ENCODE measurements at regions not wholly inside any gene's neighbourhood (a gene's known extent, or its start where the extent isn't known, plus 50 kb on each side); places are given as distances from the start of the nearest gene placed in this dataset.
A peak's percentile ranks its signal among the peaks of the same experiment; 100 is the strongest.

GRCh38 chr20:60123096-60123495 is 164.9 kb downstream of the CDH26 start:
- Histone ChIP-seq H3K4me3 (no peak overlapping the region), H3K27ac (no peak overlapping the region)

GRCh38 chr20:60123652-60124051 is 165.4 kb downstream of the CDH26 start:
- no peak overlapping the region for H3K27ac ChIP-seq
- no peak overlapping the region for H3K4me3 ChIP-seq

- no peak overlapping the region for H3K27ac ChIP-seq
Observed at GRCh38 chr20:60124776-60125381, 166.7 kb downstream of the CDH26 start.

GRCh38 chr20:60125513-60125912 is 167.3 kb downstream of the CDH26 start:
- Histone ChIP-seq H3K4me3 (no peak overlapping the region), H3K27ac (no peak overlapping the region)

More at GRCh38 chr20:60124776-60125381, 166.7 kb downstream of the CDH26 start:
- no peak overlapping the region for H3K4me3 ChIP-seq

- H3K4me3 ChIP-seq: no peak overlapping the region
- H3K27ac ChIP-seq: no peak overlapping the region
Observed at GRCh38 chr20:60126975-60127374, 168.8 kb downstream of the CDH26 start.

- Histone ChIP-seq H3K27ac (no peak overlapping the region), H3K4me3 (no peak overlapping the region)
Observed at GRCh38 chr20:60131375-60131774, 173.2 kb downstream of the CDH26 start.

GRCh38 chr20:60132162-60132826 is 174.1 kb downstream of the CDH26 start:
- H3K27ac ChIP-seq: no peak overlapping the region

GRCh38 chr20:60132827-60133670 is 174.8 kb downstream of the CDH26 start:
- H3K27ac ChIP-seq: no peak overlapping the region
- H3K4me3 ChIP-seq: no peak overlapping the region

More at GRCh38 chr20:60132162-60132826, 174.1 kb downstream of the CDH26 start:
- no peak overlapping the region for H3K4me3 ChIP-seq

GRCh38 chr20:60135276-60135675 is 177.1 kb downstream of the CDH26 start:
- Histone ChIP-seq H3K27ac (no peak overlapping the region), H3K4me3 (no peak overlapping the region)

GRCh38 chr20:60136645-60137401 is 178.6 kb downstream of the CDH26 start:
- H3K4me3 ChIP-seq: no peak overlapping the region
- no peak overlapping the region for H3K27ac ChIP-seq

- Histone ChIP-seq H3K27ac (no peak overlapping the region), H3K4me3 (peak overlapping the region in 6 of 7 experiments; percentile 14 to 28 (median 22))
Observed at GRCh38 chr20:60137657-60138245, 179.5 kb downstream of the CDH26 start.

- Histone ChIP-seq H3K27ac (peak overlapping the region in 1 of 21 experiments; percentile 18), H3K4me3 (peak overlapping the region in 6 of 7 experiments; percentile 14 to 28 (median 22))
Observed at GRCh38 chr20:60138256-60139220, 180.3 kb downstream of the CDH26 start.

GRCh38 chr20:60139663-60140446 is 181.6 kb downstream of the CDH26 start:
- Histone ChIP-seq H3K27ac (no peak overlapping the region), H3K4me3 (no peak overlapping the region)

GRCh38 chr20:60142587-60142986 is 184.4 kb downstream of the CDH26 start:
- H3K27ac ChIP-seq: no peak overlapping the region
- H3K4me3 ChIP-seq: no peak overlapping the region

GRCh38 chr20:60143261-60143842 is 185.1 kb downstream of the CDH26 start:
- no peak overlapping the region for H3K27ac ChIP-seq

GRCh38 chr20:60144404-60144803 is 186.2 kb downstream of the CDH26 start:
- no peak overlapping the region for H3K27ac ChIP-seq

More at GRCh38 chr20:60143261-60143842, 185.1 kb downstream of the CDH26 start:
- H3K4me3 ChIP-seq: no peak overlapping the region

GRCh38 chr20:60144974-60145527 is 186.8 kb downstream of the CDH26 start:
- Histone ChIP-seq H3K27ac (no peak overlapping the region), H3K4me3 (no peak overlapping the region)

More at GRCh38 chr20:60144404-60144803, 186.2 kb downstream of the CDH26 start:
- no peak overlapping the region for H3K4me3 ChIP-seq
